K562 (cell line): ENCODE measurements at regions not wholly inside any gene's neighbourhood (a gene's known extent, or its start where the extent isn't known, plus 50 kb on each side); places are given as distances from the start of the nearest gene placed in this dataset.

ENCODE experiments used
- ATAC-seq: fragments of 200-7000 bp; cut with Tn5 transposase; 3 replicates; pipeline ENCODE4 v1.9.1; 2020; ENCODE audit warnings: moderate library complexity
- BruUV-seq: library from RNA; stranded (reverse); fragments of 400-500 nt; replicated peaks from 2 replicates; lab custom pipeline; 2021; lab: Mats Ljungman, UMichigan
- CTCF ChIA-PET: fragments of 300-600 bp; formaldehyde crosslinking; extraction: SDS; loops from one replicate; lab custom pipeline; 2021; ENCODE audit warnings: low intra/inter-chr PET ratio; lab: Yijun Ruan, JAX
- POLR2A ChIA-PET: fragments of 300-600, 350-650 bp; sonication (Branson Sonifier 250); formaldehyde crosslinking; extraction: SDS; loops from one replicate; lab custom pipeline; 2021; ENCODE audit warnings: antibody characterized with exemption, inconsistent platforms; lab: Yijun Ruan, JAX
- DNase-seq, 4 experiments: peaks; one replicate each; pipeline versions ENCODE4 v3.0.0 to v3.0.0-alpha.2; 2011 to 2018; ENCODE audit warnings: low spot score in 3 of 4, mixed read lengths in 3 of 4; ENCODE audit errors: extremely low read depth in 1 of 4
- FAIRE-seq: peaks from 2 replicates; lab custom pipeline; 2011; peaks lifted over from hg19 to GRCh38; lab: Jason Lieb, UNC
- H2AFZ ChIP-seq: 2 replicates; pipeline ENCODE4 v1.6.0; 2011; ENCODE audit warnings: low read depth, low read length, control low read depth, inconsistent platforms
- H3K27ac ChIP-seq: fragments of 200-600 bp; 3 replicates; pipeline ENCODE4 v1.8.0; 2011; ENCODE audit warnings: low read depth, mild to moderate bottlenecking, control low read depth, inconsistent platforms, low read length, moderate library complexity, mixed read lengths; ENCODE audit errors: extremely low read depth
- H3K27me3 ChIP-seq, 2 experiments: fragments of 300-600 bp in 1 of 2; 2 replicates in 1 of 2; 3 replicates in 1 of 2; pipeline versions ENCODE4 v1.6.0 to v1.8.0; 2011; ENCODE audit warnings: inconsistent platforms in 2 of 2, low read length in 2 of 2, mild to moderate bottlenecking in 1 of 2, mixed read lengths in 1 of 2, moderate library complexity in 1 of 2; ENCODE audit not compliant: control insufficient read depth in 2 of 2, insufficient read depth in 2 of 2
- H3K36me3 ChIP-seq: fragments of 300-600 bp; 3 replicates; pipeline ENCODE4 v1.8.0; 2011; ENCODE audit warnings: mild to moderate bottlenecking, low read length, inconsistent platforms; ENCODE audit not compliant: control insufficient read depth, insufficient read depth
- H3K4me1 ChIP-seq, 2 experiments: fragments of 200-600 bp in 1 of 2; replicated peaks in 1 of 2; 2 replicates in 1 of 2; 3 replicates in 1 of 2; pipeline versions ENCODE4 v1.5.1 to v1.8.0; 2011; ENCODE audit warnings: inconsistent platforms in 2 of 2, low read length in 2 of 2, mild to moderate bottlenecking in 1 of 2, mixed read lengths in 1 of 2, moderate library complexity in 1 of 2; ENCODE audit not compliant: control insufficient read depth in 2 of 2, insufficient read depth in 2 of 2
- H3K4me2 ChIP-seq: 2 replicates; pipeline ENCODE4 v1.6.1; 2011; ENCODE audit warnings: low read length, control low read depth, inconsistent platforms, mixed read lengths; ENCODE audit not compliant: insufficient read depth
- H3K4me3 ChIP-seq: fragments of 200-600 bp; sonication (generic), shearing (Covaris generic); 2 replicates; pipeline ENCODE4 v1.5.1; 2016; ENCODE audit warnings: control low read depth, inconsistent platforms
- H3K79me2 ChIP-seq: fragments of 200-600 bp; 3 replicates; pipeline ENCODE4 v1.8.0; 2011; ENCODE audit warnings: low read length, inconsistent platforms; ENCODE audit not compliant: control insufficient read depth, insufficient read depth
- H3K9ac ChIP-seq, 2 experiments: 2 replicates each; pipeline versions ENCODE4 v1.6.0 to v1.6.1; 2011; ENCODE audit warnings: low read depth in 2 of 2, low read length in 2 of 2, control low read depth in 1 of 2, inconsistent platforms in 1 of 2, mild to moderate bottlenecking in 1 of 2, mixed read lengths in 1 of 2; ENCODE audit not compliant: insufficient read depth in 1 of 2
- H3K9me1 ChIP-seq: one replicate; pipeline ENCODE4 v1.6.0; 2011; ENCODE audit warnings: inconsistent platforms, mild to moderate bottlenecking, low read length, moderate library complexity; ENCODE audit not compliant: control insufficient read depth, insufficient read depth
- H3K9me3 ChIP-seq: replicated peaks from 2 replicates; pipeline ENCODE4 v1.5.1; 2011; ENCODE audit warnings: low read depth, low read length, inconsistent platforms; ENCODE audit not compliant: control insufficient read depth, insufficient read depth
- H4K20me1 ChIP-seq: replicated peaks from 2 replicates; pipeline ENCODE4 v1.6.1; 2011; ENCODE audit warnings: low read length, inconsistent platforms, mixed read lengths; ENCODE audit not compliant: control insufficient read depth, insufficient read depth
- CHD1 ChIP-seq: fragments of 200-600 bp; sonication (generic); IDR thresholded peaks from one replicate; pipeline ENCODE4 v1.6.1; 2012; ENCODE audit warnings: mild to moderate bottlenecking, moderate library complexity, low read length, inconsistent platforms
- EGR1 ChIP-seq: fragments of 450-650 bp; conservative IDR thresholded peaks from 2 replicates; pipeline ENCODE4 v1.6.1; 2017; ENCODE audit warnings: mild to moderate bottlenecking
- FOXO4 ChIP-seq: fragments of 450-650 bp; formaldehyde crosslinking; IDR thresholded peaks from 2 replicates; pipeline ENCODE4 v1.4.0; 2020; ENCODE audit warnings: mild to moderate bottlenecking, moderate library complexity
- HDAC8 ChIP-seq: fragments of 450-650 bp; IDR thresholded peaks from 2 replicates; pipeline ENCODE4 v1.6.1; 2016; ENCODE audit warnings: mild to moderate bottlenecking, missing genetic modification characterization, moderate library complexity, missing compliant biosample characterization
- HEY1 ChIP-seq: fragments of 250-450 bp; sonication (Bioruptor Pico); IDR thresholded peaks from 2 replicates; pipeline ENCODE4 v1.5.0; 2020; ENCODE audit warnings: mild to moderate bottlenecking, moderate library complexity, borderline replicate concordance
- MAFF ChIP-seq: IDR thresholded peaks from 2 replicates; pipeline ENCODE4 v1.6.1; 2012; ENCODE audit warnings: low read length, improper control_type of control experiment
- MEF2A ChIP-seq: IDR thresholded peaks from 2 replicates; pipeline ENCODE4 v1.6.1; 2011; ENCODE audit warnings: low read depth, mild to moderate bottlenecking, low read length, moderate library complexity; ENCODE audit not compliant: control insufficient read depth
- MYBL2 ChIP-seq, 2 experiments: fragments of 450-650 bp in 1 of 2; sonication (generic) in 1 of 2; formaldehyde crosslinking in 1 of 2; IDR thresholded peaks; 2 replicates each; pipeline versions ENCODE4 v1.6.1 to v1.8.1; 2017 to 2022; ENCODE audit warnings: borderline replicate concordance in 1 of 2, inconsistent platforms in 1 of 2, low read depth in 1 of 2, mild to moderate bottlenecking in 1 of 2, missing genetic modification reagents in 1 of 2, moderate library complexity in 1 of 2
- NFIC ChIP-seq: fragments of 450-650 bp; IDR thresholded peaks from 2 replicates; pipeline ENCODE4 v1.6.1; 2017; ENCODE audit warnings: mild to moderate bottlenecking, inconsistent platforms
- PTTG1 ChIP-seq: fragments of 450-650 bp; IDR thresholded peaks from 2 replicates; pipeline ENCODE4 v1.6.1; 2016; ENCODE audit warnings: low read depth, mild to moderate bottlenecking, missing genetic modification characterization, missing compliant biosample characterization
- U2AF1 ChIP-seq: fragments of 200-400 bp; formaldehyde crosslinking; optimal IDR thresholded peaks from 2 replicates; pipeline ENCODE3; 2017; ENCODE audit warnings: mild to moderate bottlenecking, low read depth, low read length, moderate library complexity
- ZNF184 ChIP-seq: sonication (generic); formaldehyde crosslinking; IDR thresholded peaks from 2 replicates; pipeline ENCODE4 v1.5.0; 2020; ENCODE audit warnings: missing genetic modification reagents
- ZNF24 ChIP-seq: fragments of 450-650 bp; IDR thresholded peaks from 2 replicates; pipeline ENCODE4 v1.6.1; 2016
- ZNF324 ChIP-seq: fragments of 250-450 bp; sonication (Bioruptor Pico); IDR thresholded peaks from 2 replicates; pipeline ENCODE4 v1.4.0; 2020; ENCODE audit warnings: mild to moderate bottlenecking
- ZNF431 ChIP-seq: sonication (generic); formaldehyde crosslinking; IDR thresholded peaks from 2 replicates; pipeline ENCODE4 v1.8.0; 2022; ENCODE audit warnings: mild to moderate bottlenecking, missing genetic modification reagents
- ZNF717 ChIP-seq: fragments of 250-450 bp; sonication (Bioruptor Pico); IDR thresholded peaks from 2 replicates; pipeline ENCODE4 v1.5.0; 2021
- ZNF740 ChIP-seq, 3 experiments: fragments of 200-800 bp in 1 of 3; sonication (Bioruptor generic) in 1 of 3; sonication (generic) in 1 of 3; formaldehyde crosslinking in 1 of 3; IDR thresholded peaks; 2 replicates each; pipeline versions ENCODE4 v1.6.1 to v1.8.0; 2016 to 2022; ENCODE audit warnings: mild to moderate bottlenecking in 2 of 3, missing compliant biosample characterization in 2 of 3, missing genetic modification characterization in 2 of 3, missing genetic modification reagents in 1 of 3
- WGBS: fragments of 100-300 bp; shearing (Covaris generic); methylation state at CpG from one replicate; pipeline ENCODE4 v1.1.6; 2016; ENCODE audit warnings: low coverage, mixed read lengths; ENCODE audit not compliant: insufficient coverage; ENCODE audit errors: missing lambda C conversion rate; 5-methylcytosine and 5-hydroxymethylcytosine counted together
- in situ Hi-C: fragments of 300-500 bp; cut with MboI; formaldehyde crosslinking; loops from 4 replicates; pipeline ENCODE4 v1.15.0; 2018; ENCODE audit warnings: inconsistent platforms, mixed read lengths
- intact Hi-C: fragments of 100-400 bp; cut with micrococcal nuclease; formaldehyde crosslinking; loops from 2 replicates; pipeline ENCODE4 v1.14.2; 2022
- TF ChIP-seq, protein P1 (sequence below): sonication (generic); formaldehyde crosslinking; IDR thresholded peaks from 2 replicates; pipeline ENCODE4 v1.8.1; 2023; ENCODE audit warnings: mild to moderate bottlenecking, missing genetic modification reagents

DNA sequence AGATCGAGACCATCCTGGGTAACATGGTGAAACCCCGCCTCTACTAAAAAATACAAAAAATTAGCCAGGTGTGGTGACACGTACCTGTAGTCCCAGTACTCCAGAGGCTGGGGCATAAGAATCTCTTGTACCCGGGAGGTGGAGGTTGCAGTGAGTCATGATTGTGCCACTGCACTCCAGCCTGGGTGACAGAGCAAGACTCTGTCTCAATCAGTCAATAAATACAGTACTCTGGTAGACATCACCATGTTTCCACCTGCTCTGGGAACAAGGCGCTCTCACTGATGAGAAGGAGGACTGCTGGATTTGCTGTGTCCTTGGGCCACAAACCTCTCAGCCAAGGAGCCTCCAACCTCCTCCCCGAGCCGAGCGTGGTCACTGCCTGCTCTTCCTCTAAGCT is 154.2 kb upstream of the ZNF236 start (continued):
- no peak for TF ChIP-seq ZNF184 (CRISPR knock-in tag)

GRCh38 chr18:76667603-76668002 is 154.8 kb upstream of the ZNF236 start:
- H3K27me3 ChIP-seq: peaks cover 0 to 6% of the 10 kb centered on the region in 2 experiments; a peak in 1 of 5 replicates
- ChIA-PET CTCF (no interaction called here), POLR2A (no interaction called here)
- no peak overlapping the region for H3K4me3 ChIP-seq
- ATAC-seq (no peak), DNase-seq (no peak), FAIRE-seq (no peak)
- no peaks in the 10 kb centered on the region for H3K9me1 ChIP-seq
- no peak overlapping the region for H3K27ac ChIP-seq
- no peak overlapping the region for H2AFZ ChIP-seq
- no peak overlapping the region for H3K9ac ChIP-seq
- no peaks in the 10 kb centered on the region for H3K79me2 ChIP-seq
- WGBS: 0% methylated on average over 6 of the region's 12 CpGs
- no peaks in the 10 kb centered on the region for H3K36me3 ChIP-seq
- in situ Hi-C loops (no loop called here), intact Hi-C loops (no loop called here)
- no TSS peak for BruUV-seq
- no peaks in the 10 kb centered on the region for H4K20me1 ChIP-seq
- no peaks in the 10 kb centered on the region for H3K9me3 ChIP-seq
- no peaks in the 10 kb centered on the region for H3K4me1 ChIP-seq
- H3K4me2 ChIP-seq: no peak overlapping the region
- TF ChIP-seq ZNF324 (CRISPR knock-in tag) (no peak), ZNF431 (CRISPR knock-in tag) (no peak), MAFF (no peak), U2AF1 (no peak), ZNF717 (CRISPR knock-in tag) (no peak), EGR1 (no peak), ZNF740 (CRISPR knock-in tag; IDR thresholded peaks at IDR 0.05) (no peak), ZNF740 (tag; IDR thresholded peaks at IDR 0.05) (no peak), PTTG1 (tag) (no peak), ZNF184 (CRISPR knock-in tag) (no peak), HEY1 (CRISPR knock-in tag) (no peak), HDAC8 (tag) (no peak), MEF2A (no peak), FOXO4 (CRISPR knock-in tag) (no peak), NFIC (no peak), CHD1 (no peak), ZNF24 (no peak), MYBL2 (IDR thresholded peaks at IDR 0.05; ENCODE audit: low read depth) (no peak), MYBL2 (CRISPR knock-in tag; IDR thresholded peaks at IDR 0.05; ENCODE audit: borderline replicate concordance) (no peak)
- TF ChIP-seq, protein P1, sequence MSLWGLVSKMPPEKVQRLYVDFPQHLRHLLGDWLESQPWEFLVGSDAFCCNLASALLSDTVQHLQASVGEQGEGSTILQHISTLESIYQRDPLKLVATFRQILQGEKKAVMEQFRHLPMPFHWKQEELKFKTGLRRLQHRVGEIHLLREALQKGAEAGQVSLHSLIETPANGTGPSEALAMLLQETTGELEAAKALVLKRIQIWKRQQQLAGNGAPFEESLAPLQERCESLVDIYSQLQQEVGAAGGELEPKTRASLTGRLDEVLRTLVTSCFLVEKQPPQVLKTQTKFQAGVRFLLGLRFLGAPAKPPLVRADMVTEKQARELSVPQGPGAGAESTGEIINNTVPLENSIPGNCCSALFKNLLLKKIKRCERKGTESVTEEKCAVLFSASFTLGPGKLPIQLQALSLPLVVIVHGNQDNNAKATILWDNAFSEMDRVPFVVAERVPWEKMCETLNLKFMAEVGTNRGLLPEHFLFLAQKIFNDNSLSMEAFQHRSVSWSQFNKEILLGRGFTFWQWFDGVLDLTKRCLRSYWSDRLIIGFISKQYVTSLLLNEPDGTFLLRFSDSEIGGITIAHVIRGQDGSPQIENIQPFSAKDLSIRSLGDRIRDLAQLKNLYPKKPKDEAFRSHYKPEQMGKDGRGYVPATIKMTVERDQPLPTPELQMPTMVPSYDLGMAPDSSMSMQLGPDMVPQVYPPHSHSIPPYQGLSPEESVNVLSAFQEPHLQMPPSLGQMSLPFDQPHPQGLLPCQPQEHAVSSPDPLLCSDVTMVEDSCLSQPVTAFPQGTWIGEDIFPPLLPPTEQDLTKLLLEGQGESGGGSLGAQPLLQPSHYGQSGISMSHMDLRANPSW (CRISPR knock-in tag): no peak
